ENCODE measurements at regions not wholly inside any gene's neighbourhood (a gene's known extent, or its start where the extent isn't known, plus 50 kb on each side); places are given as distances from the start of the nearest gene placed in this dataset.

DNA sequence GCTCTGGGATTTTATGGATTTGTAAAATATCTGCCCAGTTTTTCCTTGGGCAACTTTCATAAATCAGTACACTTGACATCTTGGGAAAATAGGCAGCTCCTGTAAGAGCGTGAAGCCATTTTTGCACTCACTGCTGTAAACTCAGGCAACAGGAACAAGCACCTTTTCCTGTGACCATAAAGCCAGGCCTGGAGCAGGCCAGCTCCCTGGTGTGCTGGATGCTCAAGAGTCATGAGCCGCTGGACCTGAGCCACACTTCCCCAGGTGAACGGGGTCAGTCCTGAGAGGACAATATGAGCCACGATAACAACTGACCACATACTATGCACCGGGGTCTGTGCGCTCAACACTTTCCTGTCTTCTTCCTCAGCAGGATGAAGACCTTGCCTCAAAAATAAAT is 158.2 kb downstream of the NUP210 start:
- TF ChIP-seq, protein P1, sequence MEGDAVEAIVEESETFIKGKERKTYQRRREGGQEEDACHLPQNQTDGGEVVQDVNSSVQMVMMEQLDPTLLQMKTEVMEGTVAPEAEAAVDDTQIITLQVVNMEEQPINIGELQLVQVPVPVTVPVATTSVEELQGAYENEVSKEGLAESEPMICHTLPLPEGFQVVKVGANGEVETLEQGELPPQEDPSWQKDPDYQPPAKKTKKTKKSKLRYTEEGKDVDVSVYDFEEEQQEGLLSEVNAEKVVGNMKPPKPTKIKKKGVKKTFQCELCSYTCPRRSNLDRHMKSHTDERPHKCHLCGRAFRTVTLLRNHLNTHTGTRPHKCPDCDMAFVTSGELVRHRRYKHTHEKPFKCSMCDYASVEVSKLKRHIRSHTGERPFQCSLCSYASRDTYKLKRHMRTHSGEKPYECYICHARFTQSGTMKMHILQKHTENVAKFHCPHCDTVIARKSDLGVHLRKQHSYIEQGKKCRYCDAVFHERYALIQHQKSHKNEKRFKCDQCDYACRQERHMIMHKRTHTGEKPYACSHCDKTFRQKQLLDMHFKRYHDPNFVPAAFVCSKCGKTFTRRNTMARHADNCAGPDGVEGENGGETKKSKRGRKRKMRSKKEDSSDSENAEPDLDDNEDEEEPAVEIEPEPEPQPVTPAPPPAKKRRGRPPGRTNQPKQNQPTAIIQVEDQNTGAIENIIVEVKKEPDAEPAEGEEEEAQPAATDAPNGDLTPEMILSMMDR (IDR thresholded peaks at IDR 0.05 in 8 of 11, conservative IDR thresholded peaks at IDR 0.05 in 3 of 11): no peak
- TF ChIP-seq POLR2A (IDR thresholded peaks at IDR 0.05): no peak
- TF ChIP-seq POLR2AphosphoS5 (IDR thresholded peaks at IDR 0.05): no peak

Data from spleen (tissue), 7 donors.